Panc1 (cell line): ENCODE measurements at regions not wholly inside any gene's neighbourhood (a gene's known extent, or its start where the extent isn't known, plus 50 kb on each side); places are given as distances from the start of the nearest gene placed in this dataset.

Experiments used
- ATAC-seq: fragments of 200-7000 bp; cut with Tn5 transposase; 2 replicates; pipeline ENCODE4 v1.9.1; 2020; ENCODE audit warnings: mild to moderate bottlenecking, moderate library complexity
- BruUV-seq: library from RNA; stranded (reverse); fragments of 400-500 nt; replicated peaks from 2 replicates; lab custom pipeline; 2021; lab: Mats Ljungman, UMichigan
- CTCF ChIA-PET: fragments of 300-600 bp; sonication (Branson Sonifier 250); formaldehyde crosslinking; loops from one replicate; lab custom pipeline; 2022; ENCODE audit warnings: antibody characterized with exemption; lab: Charles Lee
- POLR2A ChIA-PET: fragments of 300-600 bp; sonication (Branson Sonifier 250); formaldehyde crosslinking; loops from one replicate; lab custom pipeline; 2022; ENCODE audit warnings: antibody characterized with exemption; lab: Charles Lee
- DNase-seq: peaks from one replicate; pipeline ENCODE4 v3.0.0-alpha.2; 2010; ENCODE audit warnings: low read depth, low spot score
- H3K27ac ChIP-seq: 2 replicates; pipeline ENCODE4 v1.5.1; 2011; ENCODE audit warnings: mild to moderate bottlenecking, low read length, inconsistent platforms
- H3K27me3 ChIP-seq: fragments of 200-500 bp; sonication (Bioruptor generic); 2 replicates; pipeline ENCODE4 v1.6.0; 2014; ENCODE audit warnings: low read length, inconsistent platforms; ENCODE audit not compliant: control insufficient read depth, insufficient read depth
- H3K36me3 ChIP-seq: fragments of 200-500 bp; sonication (Bioruptor generic); 2 replicates; pipeline ENCODE4 v1.5.1; 2014; ENCODE audit warnings: inconsistent platforms, mild to moderate bottlenecking, low read length, moderate library complexity; ENCODE audit not compliant: control insufficient read depth, insufficient read depth
- H3K4me1 ChIP-seq: 2 replicates; pipeline ENCODE4 v1.5.1; 2011; ENCODE audit warnings: inconsistent platforms, mild to moderate bottlenecking, low read length, moderate library complexity; ENCODE audit not compliant: control insufficient read depth, insufficient read depth
- H3K4me3 ChIP-seq, 2 experiments: 2 replicates each; pipeline ENCODE4 v1.5.1; 2011 to 2012; ENCODE audit warnings: low read depth in 2 of 2, low read length in 2 of 2, mild to moderate bottlenecking in 2 of 2, inconsistent platforms in 1 of 2, moderate library complexity in 1 of 2
- H3K9me3 ChIP-seq: fragments of 200-500 bp; sonication (Bioruptor generic); 2 replicates; pipeline ENCODE4 v1.5.1; 2014; ENCODE audit warnings: low read depth, mild to moderate bottlenecking, inconsistent platforms, low read length, moderate library complexity; ENCODE audit not compliant: control insufficient read depth, insufficient read depth
- POLR2AphosphoS5 ChIP-seq: IDR thresholded peaks from 2 replicates; pipeline ENCODE4 v1.6.1; 2012; ENCODE audit warnings: mild to moderate bottlenecking, low read depth, low read length, moderate library complexity
- SIN3A ChIP-seq: IDR thresholded peaks from 2 replicates; pipeline ENCODE4 v1.6.1; 2012; ENCODE audit warnings: low read depth, mild to moderate bottlenecking, low read length, moderate library complexity, borderline replicate concordance; ENCODE audit not compliant: insufficient read depth
- TCF7L2 ChIP-seq: IDR thresholded peaks from 2 replicates; pipeline ENCODE4 v1.6.1; 2011; ENCODE audit warnings: mild to moderate bottlenecking, low read depth, low read length, inconsistent platforms
- in situ Hi-C: cut with HindIII; loops from 2 replicates; pipeline ENCODE4 v1.10.0; 2016; ENCODE audit warnings: low sequenced_read_pairs, low pct_unique_long_range_greater_than_20kb
- intact Hi-C: fragments of 100-400 bp; cut with micrococcal nuclease; formaldehyde crosslinking; loops from one replicate; pipeline ENCODE4 v1.10.0; 2022; ENCODE audit not compliant: unreplicated experiment
- TF ChIP-seq, protein P1 (sequence below), 2 experiments: IDR thresholded peaks; 2 replicates each; pipeline ENCODE4 v1.6.1; 2011 to 2012; ENCODE audit warnings: low read depth in 2 of 2, control low read depth in 1 of 2, low read length in 1 of 2, mild to moderate bottlenecking in 1 of 2, moderate library complexity in 1 of 2; ENCODE audit not compliant: insufficient read depth in 1 of 2
- TF ChIP-seq, protein P2 (sequence below): fragments of 450-650 bp; IDR thresholded peaks from 2 replicates; pipeline ENCODE4 v1.5.1; 2017; ENCODE audit warnings: mild to moderate bottlenecking

DNA sequence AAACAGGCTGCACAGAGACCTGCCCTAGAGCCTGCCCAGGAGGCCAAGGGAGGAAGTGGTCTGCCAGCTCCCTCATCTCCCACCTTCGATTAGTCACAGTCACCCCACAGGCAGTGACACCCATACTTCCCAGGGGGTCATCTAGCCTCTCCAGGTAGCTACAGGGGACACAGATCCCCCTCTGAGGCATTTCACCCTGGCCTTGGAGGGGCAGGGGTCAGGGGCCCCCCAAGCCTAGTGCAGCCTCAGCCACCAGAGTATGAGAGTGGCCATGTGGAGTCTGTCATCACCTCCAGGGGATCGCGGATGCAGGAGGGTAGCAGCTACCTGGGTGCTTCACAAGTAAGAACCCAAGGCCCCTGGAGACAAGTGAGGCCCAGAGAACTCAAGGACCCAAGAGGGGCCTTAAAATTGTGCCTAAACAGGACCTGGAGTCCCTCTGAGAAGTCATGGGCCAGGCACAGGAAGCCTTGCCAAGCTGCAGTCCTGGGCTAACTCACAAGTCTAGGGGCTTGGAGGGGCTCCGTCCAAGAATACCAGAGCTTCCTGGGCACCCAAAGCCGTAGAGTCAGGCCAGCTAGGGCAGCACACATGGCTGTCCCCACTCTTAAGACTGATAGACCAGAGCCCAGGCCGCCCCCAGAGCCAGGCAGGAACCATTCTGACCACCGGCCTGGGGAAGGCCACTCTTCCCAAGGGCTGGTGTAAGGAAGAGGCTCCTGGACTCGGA lies 354.3 kb upstream of the ID2 start:
- CTCF ChIA-PET: no interaction called here
- in situ Hi-C loops: no loop called here
- DNase-seq (no peak), ATAC-seq (no peak)
- no peaks in the 10 kb centered on the region for H3K36me3 ChIP-seq
- no peak overlapping the region for H3K4me3 ChIP-seq
- H3K9me3 ChIP-seq: no peaks in the 10 kb centered on the region
- intact Hi-C loops: no loop called here
- TF ChIP-seq POLR2AphosphoS5 (no peak), SIN3A (no peak), TCF7L2 (no peak)
- TF ChIP-seq, protein P1, sequence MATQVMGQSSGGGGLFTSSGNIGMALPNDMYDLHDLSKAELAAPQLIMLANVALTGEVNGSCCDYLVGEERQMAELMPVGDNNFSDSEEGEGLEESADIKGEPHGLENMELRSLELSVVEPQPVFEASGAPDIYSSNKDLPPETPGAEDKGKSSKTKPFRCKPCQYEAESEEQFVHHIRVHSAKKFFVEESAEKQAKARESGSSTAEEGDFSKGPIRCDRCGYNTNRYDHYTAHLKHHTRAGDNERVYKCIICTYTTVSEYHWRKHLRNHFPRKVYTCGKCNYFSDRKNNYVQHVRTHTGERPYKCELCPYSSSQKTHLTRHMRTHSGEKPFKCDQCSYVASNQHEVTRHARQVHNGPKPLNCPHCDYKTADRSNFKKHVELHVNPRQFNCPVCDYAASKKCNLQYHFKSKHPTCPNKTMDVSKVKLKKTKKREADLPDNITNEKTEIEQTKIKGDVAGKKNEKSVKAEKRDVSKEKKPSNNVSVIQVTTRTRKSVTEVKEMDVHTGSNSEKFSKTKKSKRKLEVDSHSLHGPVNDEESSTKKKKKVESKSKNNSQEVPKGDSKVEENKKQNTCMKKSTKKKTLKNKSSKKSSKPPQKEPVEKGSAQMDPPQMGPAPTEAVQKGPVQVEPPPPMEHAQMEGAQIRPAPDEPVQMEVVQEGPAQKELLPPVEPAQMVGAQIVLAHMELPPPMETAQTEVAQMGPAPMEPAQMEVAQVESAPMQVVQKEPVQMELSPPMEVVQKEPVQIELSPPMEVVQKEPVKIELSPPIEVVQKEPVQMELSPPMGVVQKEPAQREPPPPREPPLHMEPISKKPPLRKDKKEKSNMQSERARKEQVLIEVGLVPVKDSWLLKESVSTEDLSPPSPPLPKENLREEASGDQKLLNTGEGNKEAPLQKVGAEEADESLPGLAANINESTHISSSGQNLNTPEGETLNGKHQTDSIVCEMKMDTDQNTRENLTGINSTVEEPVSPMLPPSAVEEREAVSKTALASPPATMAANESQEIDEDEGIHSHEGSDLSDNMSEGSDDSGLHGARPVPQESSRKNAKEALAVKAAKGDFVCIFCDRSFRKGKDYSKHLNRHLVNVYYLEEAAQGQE (IDR thresholded peaks at IDR 0.05; ENCODE audit: insufficient read depth in 1 of 2, low read depth in 2 of 2, low read length in 1 of 2): no peak
- TF ChIP-seq, protein P2, sequence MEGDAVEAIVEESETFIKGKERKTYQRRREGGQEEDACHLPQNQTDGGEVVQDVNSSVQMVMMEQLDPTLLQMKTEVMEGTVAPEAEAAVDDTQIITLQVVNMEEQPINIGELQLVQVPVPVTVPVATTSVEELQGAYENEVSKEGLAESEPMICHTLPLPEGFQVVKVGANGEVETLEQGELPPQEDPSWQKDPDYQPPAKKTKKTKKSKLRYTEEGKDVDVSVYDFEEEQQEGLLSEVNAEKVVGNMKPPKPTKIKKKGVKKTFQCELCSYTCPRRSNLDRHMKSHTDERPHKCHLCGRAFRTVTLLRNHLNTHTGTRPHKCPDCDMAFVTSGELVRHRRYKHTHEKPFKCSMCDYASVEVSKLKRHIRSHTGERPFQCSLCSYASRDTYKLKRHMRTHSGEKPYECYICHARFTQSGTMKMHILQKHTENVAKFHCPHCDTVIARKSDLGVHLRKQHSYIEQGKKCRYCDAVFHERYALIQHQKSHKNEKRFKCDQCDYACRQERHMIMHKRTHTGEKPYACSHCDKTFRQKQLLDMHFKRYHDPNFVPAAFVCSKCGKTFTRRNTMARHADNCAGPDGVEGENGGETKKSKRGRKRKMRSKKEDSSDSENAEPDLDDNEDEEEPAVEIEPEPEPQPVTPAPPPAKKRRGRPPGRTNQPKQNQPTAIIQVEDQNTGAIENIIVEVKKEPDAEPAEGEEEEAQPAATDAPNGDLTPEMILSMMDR: no peak
- H3K27me3 ChIP-seq: peaks cover 16% of the 10 kb centered on the region
- no peaks in the 10 kb centered on the region for H3K4me1 ChIP-seq
- no peak overlapping the region for H3K27ac ChIP-seq
- no TSS peak for BruUV-seq
- POLR2A ChIA-PET: no interaction called here

- no peaks in the 10 kb centered on the region for H3K9me3 ChIP-seq
- in situ Hi-C loops: no loop called here
- no peak for ATAC-seq
- no peaks in the 10 kb centered on the region for H3K36me3 ChIP-seq
- no peak overlapping the region for H3K27ac ChIP-seq
- intact Hi-C loops: no loop called here
- H3K4me3 ChIP-seq: no peak overlapping the region
- no TSS peak for BruUV-seq
- ChIA-PET POLR2A (no interaction called here), CTCF (no interaction called here)
- peaks cover 13% of the 10 kb centered on the region for H3K27me3 ChIP-seq
- no peak for DNase-seq
- H3K4me1 ChIP-seq: no peaks in the 10 kb centered on the region
- TF ChIP-seq, protein P2: no peak
- TF ChIP-seq, protein P1 (IDR thresholded peaks at IDR 0.05; ENCODE audit: insufficient read depth in 1 of 2, low read depth in 2 of 2, low read length in 1 of 2): no peak
- TF ChIP-seq SIN3A (no peak), POLR2AphosphoS5 (no peak), TCF7L2 (no peak)
Observed at GRCh38 chr2:8328217-8328616, 353.6 kb upstream of the ID2 start.
